Urinary bladder (tissue), 3 donors: ENCODE measurements at regions not wholly inside any gene's neighbourhood (a gene's known extent, or its start where the extent isn't known, plus 50 kb on each side); places are given as distances from the start of the nearest gene placed in this dataset.

ENCODE experiments used
- DNase-seq: peaks from one replicate; pipeline ENCODE4 v3.0.0-alpha.2; 2015; ENCODE audit errors: extremely low spot score
- H3K27ac ChIP-seq: one replicate; pipeline ENCODE4 v1.5.1; 2013; ENCODE audit warnings: low read depth, mild to moderate bottlenecking, moderate library complexity
- H3K36me3 ChIP-seq: one replicate; pipeline ENCODE4 v1.6.1; 2013; ENCODE audit warnings: mild to moderate bottlenecking, moderate library complexity; ENCODE audit not compliant: insufficient read depth
- H3K4me1 ChIP-seq: one replicate; pipeline ENCODE4 v1.6.1; 2013; ENCODE audit warnings: mild to moderate bottlenecking, moderate library complexity; ENCODE audit not compliant: insufficient read depth
- H3K4me3 ChIP-seq: one replicate; pipeline ENCODE4 v1.5.1; 2013; ENCODE audit warnings: low read depth, low read length
- WGBS: extraction: QIAGEN DNeasy Blood & Tissue Kit; methylation state at CpG from one replicate; pipeline ENCODE4 v1.1.7; 2013; 5-methylcytosine and 5-hydroxymethylcytosine counted together
- donor health status: healthy with polysubstance abuse.
- donor health status: healthy.

DNA sequence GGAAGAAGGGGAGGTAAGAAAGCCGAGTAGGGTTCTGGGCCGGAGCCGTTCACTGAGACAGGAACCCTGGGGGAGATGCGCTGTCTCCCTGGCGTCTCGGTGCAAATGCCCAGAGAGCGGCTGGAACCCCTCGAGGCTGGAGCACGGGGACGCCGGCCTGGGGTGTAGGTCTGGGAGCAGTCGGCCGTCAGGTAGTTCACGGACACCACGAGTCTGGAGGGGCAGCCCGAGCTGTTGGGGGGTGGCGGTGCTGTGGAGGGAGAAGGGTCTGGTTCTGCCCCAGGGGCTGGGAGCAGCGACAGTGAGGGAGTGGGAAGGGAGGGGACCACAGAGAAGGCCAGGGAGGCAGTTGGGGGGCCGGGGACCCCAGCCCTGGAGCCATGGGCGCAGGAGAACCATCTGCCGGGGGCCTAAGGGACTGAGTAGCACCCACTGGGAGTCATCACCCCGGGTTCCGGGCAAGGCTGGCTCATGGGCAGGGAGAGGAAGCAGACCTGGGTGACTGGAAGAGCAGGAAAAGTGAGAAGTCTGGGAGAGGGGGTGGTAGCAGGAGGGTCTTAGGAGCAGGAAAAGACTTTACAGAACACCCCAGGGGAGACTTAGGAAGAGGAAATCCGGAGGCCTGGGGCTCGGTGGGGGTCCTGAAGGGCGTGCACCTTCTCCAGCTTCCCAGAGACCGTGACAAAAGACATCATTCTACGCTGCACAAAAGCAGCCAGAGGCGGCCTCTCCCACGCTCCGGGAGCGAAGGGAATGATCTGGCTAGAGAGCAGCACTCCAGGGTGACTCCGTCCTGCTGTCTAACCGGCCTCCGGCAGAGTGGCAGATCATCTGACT lies 173.1 kb upstream of the SOX1 start:
- no peaks in the 10 kb centered on the region for H3K4me1 ChIP-seq
- H3K27ac ChIP-seq: no peak overlapping the region
- WGBS: 17% methylated on average over 35 of the region's 35 CpGs
- no peaks in the 10 kb centered on the region for H3K36me3 ChIP-seq
- DNase-seq: no peak
- H3K4me3 ChIP-seq: no peak overlapping the region

DNA sequence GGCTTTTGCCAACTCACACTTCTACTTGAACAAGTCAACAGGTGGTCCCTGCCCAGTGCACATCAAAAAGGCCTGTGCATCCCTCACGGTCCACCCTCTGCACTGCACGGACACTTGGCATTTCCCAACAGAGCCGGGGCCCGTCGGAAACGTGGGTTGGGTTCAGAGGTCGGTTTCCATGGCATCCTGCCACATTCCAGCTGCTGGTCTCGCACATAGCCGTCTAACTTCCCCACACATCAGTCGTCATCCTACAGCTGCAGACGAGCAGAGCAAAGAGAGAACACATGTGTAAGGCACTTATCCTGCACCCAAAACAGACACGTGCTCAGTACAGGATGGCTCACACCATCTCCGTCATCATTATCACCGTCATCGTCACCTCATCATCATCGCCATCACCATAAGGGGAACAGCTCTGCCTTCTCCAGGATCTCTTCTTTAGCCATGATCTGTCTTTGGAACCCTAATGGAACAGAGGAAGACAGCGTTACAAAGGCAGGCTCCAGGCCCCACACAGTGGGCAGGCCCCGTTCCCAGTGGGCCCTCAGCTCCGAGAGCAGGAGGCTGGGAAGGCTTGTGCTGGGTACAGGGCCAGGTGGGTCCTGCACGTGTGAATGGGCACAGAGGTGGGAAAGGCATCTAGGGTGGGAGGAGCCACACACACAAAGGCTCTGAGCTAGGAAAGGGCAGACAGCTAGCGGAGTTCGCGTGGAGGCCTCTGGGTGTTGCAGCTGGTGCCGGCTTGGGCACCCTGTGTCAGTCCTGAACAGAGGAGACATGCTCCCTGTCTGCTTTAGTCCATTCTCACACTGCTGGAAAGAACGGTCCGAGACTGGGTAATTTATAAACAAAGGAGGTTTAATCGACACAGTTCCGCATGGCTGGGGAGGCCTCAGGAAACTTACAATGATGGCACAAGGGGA lies 170.8 kb upstream of the SOX1 start:
- Histone ChIP-seq H3K27ac (no peak overlapping the region), H3K4me1 (no peaks in the 10 kb centered on the region), H3K36me3 (no peaks in the 10 kb centered on the region), H3K4me3 (no peak overlapping the region)
- WGBS: 58% methylated on average over 28 of the region's 28 CpGs
- DNase-seq: no peak

DNA sequence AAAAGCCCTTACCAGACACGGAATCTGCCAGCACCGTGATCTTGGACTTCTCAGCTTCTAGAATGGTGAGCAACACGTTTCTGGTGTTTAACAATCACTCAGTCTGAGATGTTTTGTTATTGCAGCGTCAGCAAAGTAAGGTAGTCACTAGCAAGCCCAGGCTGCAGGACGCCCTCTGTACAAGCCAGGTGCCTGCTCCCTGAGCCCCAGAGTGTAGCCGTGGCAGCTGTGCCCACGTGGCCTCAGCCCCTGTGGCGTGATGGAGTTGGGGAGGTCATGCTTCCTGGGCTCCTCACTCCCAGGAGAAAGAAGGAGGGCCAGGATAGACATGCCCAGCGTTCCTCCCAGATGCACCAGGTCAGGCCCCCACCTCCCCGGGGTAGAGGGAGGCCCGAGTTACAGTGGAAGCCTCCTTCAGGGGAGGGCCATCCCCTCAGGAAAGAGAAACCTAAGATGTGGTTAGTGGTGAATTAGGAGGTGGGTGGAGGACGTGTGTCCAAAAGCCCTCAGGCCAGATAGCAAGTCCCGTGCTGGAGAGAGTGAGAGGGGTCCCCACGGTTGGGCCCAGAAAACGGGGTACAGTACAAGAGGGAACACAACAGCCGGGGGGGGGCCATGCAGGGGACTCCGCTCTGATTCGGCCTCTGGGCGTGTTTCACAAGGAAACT lies 169.6 kb upstream of the SOX1 start:
- no peak for DNase-seq
- H3K4me1 ChIP-seq: no peaks in the 10 kb centered on the region
- H3K4me3 ChIP-seq: no peak overlapping the region
- WGBS: 70% methylated on average over 19 of the region's 19 CpGs
- no peaks in the 10 kb centered on the region for H3K36me3 ChIP-seq
- no peak overlapping the region for H3K27ac ChIP-seq

DNA sequence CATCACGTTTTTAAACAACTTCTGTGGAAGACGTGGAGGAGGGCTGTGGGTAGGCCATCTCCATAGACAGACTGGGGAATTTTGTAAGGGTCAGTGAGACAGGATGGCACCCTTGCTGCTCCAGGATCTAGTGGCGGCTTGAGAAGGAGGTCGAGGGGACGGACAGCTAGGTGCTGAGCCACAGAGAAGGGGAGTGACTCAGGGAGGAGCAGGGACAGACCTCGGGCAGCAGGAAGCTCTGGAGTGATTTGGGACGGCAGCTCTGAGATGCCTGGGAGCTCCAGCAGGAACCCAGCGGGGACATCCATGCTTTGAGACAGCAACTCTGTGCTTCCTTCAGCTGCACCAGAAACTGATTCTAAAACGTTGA lies 169.1 kb upstream of the SOX1 start:
- Histone ChIP-seq H3K4me3 (no peak overlapping the region), H3K27ac (no peak overlapping the region), H3K4me1 (no peaks in the 10 kb centered on the region), H3K36me3 (no peaks in the 10 kb centered on the region)
- WGBS: 73% methylated on average over 9 of the region's 9 CpGs
- DNase-seq: no peak

DNA sequence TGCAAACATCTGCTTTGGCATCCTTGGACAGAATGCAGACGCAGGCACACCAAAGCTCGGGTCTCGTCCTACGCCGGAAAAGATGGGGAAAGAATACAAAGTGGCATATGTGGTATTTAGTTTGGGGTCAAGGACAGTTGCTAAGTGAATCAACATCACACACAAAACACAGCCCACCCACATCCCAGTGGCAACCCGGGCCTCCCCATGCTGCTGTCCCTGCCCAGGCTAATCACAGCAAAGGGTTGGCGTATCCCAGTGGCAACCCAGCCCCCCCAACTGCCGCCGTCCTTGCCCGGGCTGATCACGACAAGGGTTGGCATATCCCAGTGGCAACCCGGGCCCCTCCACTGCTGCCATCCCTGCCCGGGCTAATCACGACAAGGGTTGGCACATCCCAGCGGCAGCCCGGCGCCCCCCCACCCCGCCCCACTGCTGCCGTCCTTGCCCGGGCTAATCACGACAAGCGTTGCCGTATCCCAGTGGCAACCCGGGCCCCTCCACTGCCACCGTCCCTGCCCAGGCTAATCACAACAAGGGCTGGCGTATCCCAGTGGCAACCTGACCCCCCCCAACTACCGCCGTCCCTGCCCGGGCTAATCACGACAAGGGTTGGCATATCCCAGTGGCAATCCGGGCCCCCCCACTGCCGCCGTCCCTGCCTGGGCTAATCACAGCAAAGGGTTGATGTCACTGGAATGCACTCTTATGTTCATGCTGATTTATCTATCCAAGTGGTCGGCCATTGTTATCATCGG lies 167.8 kb upstream of the SOX1 start:
- Histone ChIP-seq H3K27ac (no peak overlapping the region), H3K4me1 (no peaks in the 10 kb centered on the region), H3K36me3 (no peaks in the 10 kb centered on the region), H3K4me3 (no peak overlapping the region)
- WGBS: 86% methylated on average over 35 of the region's 35 CpGs
- DNase-seq: no peak

DNA sequence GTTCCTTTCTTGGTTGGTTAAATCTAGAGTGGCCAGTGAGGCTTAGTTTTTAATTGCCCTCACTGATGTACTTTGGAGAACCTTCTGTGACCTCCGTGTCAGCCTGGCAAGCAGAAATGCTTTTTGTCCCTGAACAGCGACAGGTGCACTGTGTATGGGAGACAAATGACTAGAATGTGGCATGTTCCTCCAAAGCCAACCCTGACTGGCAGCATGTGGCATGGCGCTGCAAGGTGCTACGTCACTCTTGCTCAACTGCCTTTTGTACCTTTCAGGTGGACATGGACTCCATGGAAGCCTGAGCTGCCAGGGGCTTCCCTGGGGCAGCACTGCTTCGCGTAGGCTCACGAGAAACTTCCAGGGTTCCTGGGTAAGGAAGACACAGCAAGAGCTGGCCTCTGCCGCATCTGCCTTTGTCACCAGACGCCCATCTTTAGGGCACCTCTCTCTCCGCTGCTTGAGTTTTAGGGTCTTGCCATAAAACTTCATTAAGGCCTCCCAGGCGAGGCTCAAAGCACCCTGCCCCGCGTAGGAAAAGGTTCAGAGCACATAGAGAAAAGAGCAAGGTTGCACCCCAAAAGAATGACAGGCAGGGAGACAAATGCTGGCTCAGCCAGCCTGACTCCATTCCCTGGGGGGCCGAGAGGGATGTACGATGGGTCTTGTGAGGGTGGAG lies 167.1 kb upstream of the SOX1 start:
- H3K36me3 ChIP-seq: no peaks in the 10 kb centered on the region
- no peak overlapping the region for H3K27ac ChIP-seq
- H3K4me3 ChIP-seq: no peak overlapping the region
- DNase-seq: no peak
- 87% methylated on average over 15 of the region's 15 CpGs for WGBS
- H3K4me1 ChIP-seq: no peaks in the 10 kb centered on the region

DNA sequence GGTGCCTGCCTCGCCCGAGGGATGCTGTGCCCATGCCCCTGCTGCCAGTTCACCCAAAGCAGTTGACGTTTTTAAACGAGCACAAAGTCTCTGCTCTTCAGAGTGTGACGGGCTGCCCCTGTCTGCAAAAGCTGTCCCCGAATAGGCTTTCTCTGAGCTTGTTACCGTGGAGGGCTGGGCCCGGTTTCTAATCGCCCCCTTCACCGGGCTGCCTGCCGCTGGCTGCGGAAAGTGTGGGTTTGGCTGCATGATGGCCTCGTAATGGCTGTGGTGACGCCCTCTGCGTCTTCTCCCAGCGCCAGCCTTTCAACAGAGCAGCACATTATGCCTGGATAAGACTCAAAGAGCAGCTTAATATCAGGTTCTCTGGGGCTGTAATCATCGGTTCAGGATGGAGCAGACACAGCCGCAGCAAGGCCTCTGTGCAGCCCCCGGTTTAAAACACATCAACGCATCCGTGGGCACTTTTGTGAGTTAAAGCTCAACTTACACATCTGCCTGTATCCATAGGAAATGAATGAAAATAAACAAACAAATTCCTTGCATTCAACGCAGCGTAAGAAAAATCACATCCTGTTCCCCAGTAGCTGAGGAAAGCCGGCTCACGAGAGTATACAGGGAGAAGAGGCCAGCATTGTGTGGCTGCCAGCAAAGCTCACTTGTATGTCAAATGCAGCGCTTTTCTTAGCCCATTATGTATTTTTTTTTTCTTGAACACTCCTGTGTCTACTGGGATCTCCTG lies 166.4 kb upstream of the SOX1 start:
- H3K36me3 ChIP-seq: no peaks in the 10 kb centered on the region
- no peak overlapping the region for H3K27ac ChIP-seq
- no peak for DNase-seq
- WGBS: 25% methylated on average over 26 of the region's 26 CpGs
- H3K4me1 ChIP-seq: no peaks in the 10 kb centered on the region
- H3K4me3 ChIP-seq: no peak overlapping the region

DNA sequence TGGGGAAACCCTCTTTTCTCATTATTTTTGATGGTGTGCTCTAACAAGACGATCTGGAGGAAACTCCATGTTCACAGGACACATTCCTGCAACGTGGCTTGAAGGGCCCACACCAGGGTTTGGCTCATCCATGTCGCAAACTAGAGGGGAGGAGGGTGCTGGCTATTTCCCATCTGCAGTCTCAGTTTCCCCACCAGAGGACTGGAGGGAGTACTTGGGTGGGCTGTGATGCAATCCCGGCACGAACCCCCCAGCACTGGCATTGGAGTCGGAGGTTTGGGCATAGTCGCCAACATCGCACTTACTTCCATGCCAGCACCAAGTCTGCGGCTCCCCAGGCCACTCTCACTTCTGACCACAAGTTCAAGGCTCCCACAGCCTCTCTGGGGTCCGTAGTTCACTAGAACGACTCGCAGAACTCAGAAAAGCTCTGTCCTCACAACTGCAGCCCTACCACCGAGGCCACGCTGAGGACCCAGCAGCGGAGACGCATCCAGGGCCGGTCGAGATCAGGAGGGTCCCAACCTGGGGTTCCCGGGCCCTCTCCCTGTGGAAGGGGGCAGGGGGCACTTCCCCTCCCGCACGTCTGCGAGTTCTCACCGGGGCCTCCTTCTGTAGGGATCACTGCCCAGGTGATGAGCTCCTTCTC lies 165.6 kb upstream of the SOX1 start:
- Histone ChIP-seq H3K4me1 (no peaks in the 10 kb centered on the region), H3K36me3 (no peaks in the 10 kb centered on the region), H3K27ac (no peak overlapping the region), H3K4me3 (no peak overlapping the region)
- WGBS: 86% methylated on average over 23 of the region's 23 CpGs
- DNase-seq: no peak

DNA sequence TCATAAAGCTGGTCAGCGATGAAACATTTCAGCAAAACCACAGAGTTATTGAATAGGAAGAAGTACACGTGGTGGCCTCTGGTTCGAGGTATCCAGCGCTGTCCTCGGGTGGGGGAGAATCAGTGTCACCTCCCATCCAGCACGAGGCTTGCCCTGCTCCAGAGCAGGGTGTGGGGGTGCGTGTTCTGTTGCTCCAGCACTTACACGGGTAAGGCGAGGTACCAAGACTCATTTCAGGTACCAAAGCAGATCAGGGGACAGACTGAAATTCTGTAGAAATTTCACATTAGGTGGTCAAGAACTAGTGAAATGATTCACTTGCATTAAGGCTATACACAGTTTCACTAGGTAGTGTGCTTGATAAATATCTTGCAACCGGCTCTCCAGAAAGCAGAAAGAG lies 164.2 kb upstream of the SOX1 start:
- Histone ChIP-seq H3K4me3 (no peak overlapping the region), H3K36me3 (no peaks in the 10 kb centered on the region), H3K4me1 (no peaks in the 10 kb centered on the region), H3K27ac (no peak overlapping the region)
- DNase-seq: no peak
- 85% methylated on average over 10 of the region's 10 CpGs for WGBS

DNA sequence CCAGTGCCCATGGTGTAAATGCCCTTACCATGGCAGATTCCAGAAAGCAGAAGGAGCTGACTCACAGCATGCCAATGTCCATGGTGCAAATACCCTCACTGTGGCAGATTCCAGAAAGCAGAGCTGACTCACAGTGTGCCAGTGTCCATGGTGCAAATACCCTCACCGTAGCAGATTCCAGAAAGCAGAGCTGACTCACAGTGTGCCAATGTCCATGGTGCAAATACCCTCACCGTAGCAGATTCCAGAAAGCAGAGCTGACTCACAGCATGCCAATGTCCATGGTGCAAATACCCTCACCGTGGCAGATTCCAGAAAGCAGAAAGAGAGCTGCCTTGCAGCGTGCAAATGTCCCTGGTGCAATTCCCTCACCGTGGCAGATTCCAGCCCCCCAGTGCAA lies 163.8 kb upstream of the SOX1 start:
- H3K4me3 ChIP-seq: no peak overlapping the region
- no peak for DNase-seq
- no peaks in the 10 kb centered on the region for H3K4me1 ChIP-seq
- WGBS: 80% methylated on average over 5 of the region's 5 CpGs
- no peak overlapping the region for H3K27ac ChIP-seq
- H3K36me3 ChIP-seq: no peaks in the 10 kb centered on the region

DNA sequence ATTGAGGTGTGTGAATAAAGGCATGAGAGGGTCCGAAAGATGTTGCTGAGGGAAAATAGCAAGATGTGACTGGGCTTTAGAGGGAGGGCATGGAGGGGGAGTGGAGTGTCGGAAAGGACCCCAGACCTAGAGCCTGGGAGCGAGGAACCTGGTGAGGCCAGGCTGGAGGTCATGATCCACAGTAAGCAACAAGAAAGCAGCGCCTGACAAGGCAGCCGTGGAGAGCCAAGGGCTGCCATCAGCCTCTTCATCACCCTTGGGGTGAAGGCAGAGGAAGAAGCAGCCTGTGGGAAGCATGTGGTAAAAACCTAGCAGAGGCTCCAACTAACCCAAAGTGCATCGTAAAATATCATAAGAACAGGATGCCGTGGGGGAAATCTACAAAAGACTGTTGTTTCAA lies 162.8 kb upstream of the SOX1 start:
- DNase-seq: no peak
- Histone ChIP-seq H3K4me1 (no peaks in the 10 kb centered on the region), H3K36me3 (no peaks in the 10 kb centered on the region), H3K4me3 (no peak overlapping the region), H3K27ac (no peak overlapping the region)
- WGBS: 70% methylated on average over 7 of the region's 7 CpGs
